ENCODE measurements at regions not wholly inside any gene's neighbourhood (a gene's known extent, or its start where the extent isn't known, plus 50 kb on each side); places are given as distances from the start of the nearest gene placed in this dataset.

- no peak for DNase-seq (ENCODE audit: low read depth in 1 of 2, low spot score in 1 of 2)
- H3K4me3 ChIP-seq (replicated peaks; ENCODE audit: insufficient read depth, low read length), result no peak overlapping the region
- TF ChIP-seq GABPA (IDR thresholded peaks at IDR 0.05; ENCODE audit: low read depth), result no peak
- no peak for TF ChIP-seq POLR2AphosphoS5 (IDR thresholded peaks at IDR 0.05; ENCODE audit: low read depth)
- TF ChIP-seq REST (IDR thresholded peaks at IDR 0.05; ENCODE audit: insufficient replicate concordance, low read depth), result no peak
- no peak for TF ChIP-seq CTCF (IDR thresholded peaks at IDR 0.05; ENCODE audit: insufficient read depth, low read length)
- no peak for TF ChIP-seq SPI1 (IDR thresholded peaks at IDR 0.05; ENCODE audit: borderline replicate concordance, low read depth)
- H3K27ac ChIP-seq (replicated peaks), result no peak overlapping the region
- peaks cover 18% of the 10 kb centered on the region for H3K27me3 ChIP-seq (ENCODE audit: insufficient read depth, poor library complexity, severe bottlenecking)
These were observed 381.8 kb downstream of the RRAGC start for GRCh38 chr1:38477811-38478210.

DNA sequence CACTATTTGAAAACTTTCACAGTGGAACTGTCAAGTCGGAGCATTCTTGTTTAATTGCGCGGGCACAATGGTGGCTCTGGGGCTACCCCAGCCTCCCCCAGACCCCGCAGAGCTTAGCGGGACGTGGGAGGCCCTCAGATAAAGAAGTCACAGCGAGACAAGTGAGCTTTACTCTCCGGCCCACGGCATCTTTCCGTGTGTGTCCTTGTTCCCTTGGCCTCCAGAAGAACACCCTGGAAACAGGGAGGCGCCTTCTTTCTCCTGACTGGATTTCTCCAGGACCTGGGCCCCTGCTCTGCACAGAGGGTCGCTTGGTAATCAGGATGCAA lies 382.8 kb downstream of the RRAGC start:
- H3K4me3 ChIP-seq (replicated peaks; ENCODE audit: insufficient read depth, low read length), result no peak overlapping the region
- no peak for TF ChIP-seq REST (IDR thresholded peaks at IDR 0.05; ENCODE audit: insufficient replicate concordance, low read depth)
- no peak for TF ChIP-seq SPI1 (IDR thresholded peaks at IDR 0.05; ENCODE audit: borderline replicate concordance, low read depth)
- no peak for TF ChIP-seq GABPA (IDR thresholded peaks at IDR 0.05; ENCODE audit: low read depth)
- no peak for TF ChIP-seq POLR2AphosphoS5 (IDR thresholded peaks at IDR 0.05; ENCODE audit: low read depth)
- no peak for TF ChIP-seq CTCF (IDR thresholded peaks at IDR 0.05; ENCODE audit: insufficient read depth, low read length)
- DNase-seq (ENCODE audit: low read depth in 1 of 2, low spot score in 1 of 2), result no peak
- peaks cover 22% of the 10 kb centered on the region for H3K27me3 ChIP-seq (ENCODE audit: insufficient read depth, poor library complexity, severe bottlenecking)
- H3K27ac ChIP-seq (replicated peaks), result no peak overlapping the region

- Histone ChIP-seq H3K4me3 (replicated peaks; ENCODE audit: insufficient read depth, low read length) (no peak overlapping the region), H3K27me3 (ENCODE audit: insufficient read depth, poor library complexity, severe bottlenecking) (peaks cover 22% of the 10 kb centered on the region), H3K27ac (replicated peaks) (no peak overlapping the region)
- TF ChIP-seq POLR2AphosphoS5 (IDR thresholded peaks at IDR 0.05; ENCODE audit: low read depth) (no peak), REST (IDR thresholded peaks at IDR 0.05; ENCODE audit: insufficient replicate concordance, low read depth) (no peak), CTCF (IDR thresholded peaks at IDR 0.05; ENCODE audit: insufficient read depth, low read length) (no peak), SPI1 (IDR thresholded peaks at IDR 0.05; ENCODE audit: borderline replicate concordance, low read depth) (no peak), GABPA (IDR thresholded peaks at IDR 0.05; ENCODE audit: low read depth) (no peak)
- no peak for DNase-seq (ENCODE audit: low read depth in 1 of 2, low spot score in 1 of 2)
These were observed 383.3 kb downstream of the RRAGC start for GRCh38 chr1:38476111-38476849.

Data from HL-60 (cell line).